T-cell (primary cell): ENCODE measurements at regions not wholly inside any gene's neighbourhood (a gene's known extent, or its start where the extent isn't known, plus 50 kb on each side); places are given as distances from the start of the nearest gene placed in this dataset.

ENCODE experiments used
- ATAC-seq, 4 experiments: fragments of 200-7000 bp in 3 of 4; fragments of 150-1000 bp in 1 of 4; cut with Tn5 transposase; replicated peaks in 1 of 4; 1 replicate in 3 of 4; 2 replicates in 1 of 4; pipeline ENCODE4 v1.10.0; 2021; ENCODE audit warnings: moderate library complexity in 3 of 4, mild to moderate bottlenecking in 2 of 4, moderate number of reproducible peaks in 1 of 4
- CTCF ChIA-PET, 2 donors: fragments of 300-600 bp; sonication (Branson Sonifier 250); formaldehyde crosslinking; loops; one replicate each; lab custom pipeline; 2022; ENCODE audit warnings: antibody characterized with exemption in 2 of 2; lab: Charles Lee
- POLR2A ChIA-PET, 2 donors: fragments of 300-600 bp; sonication (Branson Sonifier 250); formaldehyde crosslinking; loops; one replicate each; lab custom pipeline; 2022; ENCODE audit warnings: antibody characterized with exemption in 2 of 2; lab: Charles Lee
- DNase-seq, 35 experiments: peaks; one replicate each; pipeline versions ENCODE4 v3.0.0 to v3.0.0-alpha.2; 2013 to 2023
- H3K27ac ChIP-seq: one replicate; pipeline ENCODE4 v1.5.1; 2013; ENCODE audit warnings: low read length
- H3K27me3 ChIP-seq, 2 experiments: replicated peaks in 1 of 2; 1 replicate in 1 of 2; 2 replicates in 1 of 2; pipeline versions ENCODE4 v1.6.1 to v1.7.0; 2013; ENCODE audit warnings: low read length in 1 of 2, mixed read lengths in 1 of 2; ENCODE audit not compliant: control insufficient read depth in 2 of 2, insufficient read depth in 2 of 2; ENCODE audit errors: extremely low read depth in 1 of 2
- H3K36me3 ChIP-seq, 2 donors: 1 replicate in 1 of 2; 2 replicates in 1 of 2; pipeline versions ENCODE4 v1.6.1 to v1.7.0; 2013; ENCODE audit warnings: low read length in 1 of 2; ENCODE audit not compliant: control insufficient read depth in 2 of 2, insufficient read depth in 1 of 2; ENCODE audit errors: extremely low read depth in 1 of 2
- H3K4me1 ChIP-seq, 2 experiments: 1 replicate in 1 of 2; 2 replicates in 1 of 2; pipeline versions ENCODE4 v1.6.1 to v1.7.0; 2013; ENCODE audit warnings: low read length in 2 of 2, mixed read lengths in 1 of 2; ENCODE audit not compliant: insufficient read depth in 2 of 2, control insufficient read depth in 1 of 2; ENCODE audit errors: extremely low read depth in 1 of 2
- H3K4me3 ChIP-seq, 2 donors: 1 replicate in 1 of 2; 2 replicates in 1 of 2; pipeline versions ENCODE4 v1.5.1 to v1.7.0; 2013; ENCODE audit warnings: mild to moderate bottlenecking in 2 of 2, low read length in 1 of 2, moderate library complexity in 1 of 2; ENCODE audit not compliant: control insufficient read depth in 1 of 2; ENCODE audit errors: extremely low read depth in 1 of 2
- H3K9me3 ChIP-seq: 2 replicates; pipeline ENCODE4 v1.7.0; 2013
- H3K27ac Mint-ChIP-seq, 2 donors: one replicate each; pipeline ENCODE4 v1.8.0; 2020 to 2021; ENCODE audit warnings: mild to moderate bottlenecking in 2 of 2, mixed read lengths in 2 of 2
- H3K27me3 Mint-ChIP-seq, 2 donors: one replicate each; pipeline ENCODE4 v1.8.0; 2021 to 2022; ENCODE audit warnings: mixed read lengths in 2 of 2
- H3K36me3 Mint-ChIP-seq: one replicate; pipeline ENCODE4 v1.8.0; 2021; ENCODE audit warnings: mixed read lengths
- H3K4me1 Mint-ChIP-seq, 3 donors: one replicate each; pipeline ENCODE4 v1.8.0; 2020 to 2022; ENCODE audit warnings: mixed read lengths in 3 of 3, mild to moderate bottlenecking in 1 of 3
- H3K4me3 Mint-ChIP-seq, 3 donors: one replicate each; pipeline ENCODE4 v1.8.0; 2020 to 2022; ENCODE audit warnings: mild to moderate bottlenecking in 3 of 3, mixed read lengths in 3 of 3, moderate library complexity in 3 of 3
- H3K9me3 Mint-ChIP-seq, 3 donors: one replicate each; pipeline ENCODE4 v1.8.0; 2020 to 2022; ENCODE audit warnings: mixed read lengths in 3 of 3
- WGBS: methylation state at CpG from one replicate; pipeline ENCODE4 v1.1.5; 2013; ENCODE audit warnings: missing lambda C conversion rate; ENCODE audit not compliant: insufficient coverage; 5-methylcytosine and 5-hydroxymethylcytosine counted together

- no peaks in the 10 kb centered on the region for H3K4me1 ChIP-seq
- Mint-ChIP-seq H3K27ac (no peak overlapping the region), H3K27me3 (peaks cover 34 to 43% of the 10 kb centered on the region in 2 donors), H3K36me3 (no peaks in the 10 kb centered on the region), H3K9me3 (no peaks in the 10 kb centered on the region), H3K4me1 (no peaks in the 10 kb centered on the region), H3K4me3 (no peak overlapping the region)
- POLR2A ChIA-PET, result no interaction called here
- H3K4me3 ChIP-seq, result no peak overlapping the region
- no peak overlapping the region for H3K27ac ChIP-seq
- DNase-seq (no peak), ATAC-seq (no peak)
- CTCF ChIA-PET, result no interaction called here
- WGBS, result no CpG with 5 or more reads among the region's 1 CpG
- H3K27me3 ChIP-seq, result peaks cover 0 to 32% of the 10 kb centered on the region in 2 experiments
- H3K36me3 ChIP-seq, result no peaks in the 10 kb centered on the region
- no peaks in the 10 kb centered on the region for H3K9me3 ChIP-seq
Observed at GRCh38 chr19:31072451-31072850, 276.8 kb downstream of the TSHZ3 start.

GRCh38 chr19:31071136-31071855, 277.9 kb downstream of the TSHZ3 start:
- CTCF ChIA-PET, result no interaction called here
- no peaks in the 10 kb centered on the region for H3K36me3 ChIP-seq
- no peak for DNase-seq
- no peak for ATAC-seq
- H3K4me1 ChIP-seq, result no peaks in the 10 kb centered on the region
- H3K27ac Mint-ChIP-seq, result no peak overlapping the region
- H3K4me1 Mint-ChIP-seq, result no peaks in the 10 kb centered on the region
- peaks cover 28 to 38% of the 10 kb centered on the region in 2 donors for H3K27me3 Mint-ChIP-seq
- H3K4me3 Mint-ChIP-seq, result no peak overlapping the region
- H3K9me3 ChIP-seq, result no peaks in the 10 kb centered on the region
- 64% methylated on average over 4 of the region's 11 CpGs for WGBS
- H3K9me3 Mint-ChIP-seq, result no peaks in the 10 kb centered on the region
- no peak overlapping the region for H3K4me3 ChIP-seq
- H3K27ac ChIP-seq, result no peak overlapping the region
- no peaks in the 10 kb centered on the region for H3K36me3 Mint-ChIP-seq
- POLR2A ChIA-PET, result interaction anchor here in 1 of 2 donors (0.7 kb wide), 1 partner anchor 1138 kb away, joined by 3 read pairs; no protein-coding TSS in a partner anchor
- peaks cover 0 to 30% of the 10 kb centered on the region in 2 experiments for H3K27me3 ChIP-seq

- POLR2A ChIA-PET, result interaction anchor here (0.7 kb wide), 2 partner anchors 152 to 1138 kb away, joined by 3 read pairs; no protein-coding TSS in a partner anchor
- no peaks in the 10 kb centered on the region for H3K9me3 Mint-ChIP-seq
- H3K4me3 ChIP-seq, result no peak overlapping the region
- no peak overlapping the region for H3K4me3 Mint-ChIP-seq
- no peaks in the 10 kb centered on the region for H3K36me3 ChIP-seq
- H3K27ac ChIP-seq, result no peak overlapping the region
- DNase-seq, result no peak
- WGBS, result 89% methylated on average over 8 of the region's 15 CpGs
- no peaks in the 10 kb centered on the region for H3K36me3 Mint-ChIP-seq
- no peaks in the 10 kb centered on the region for H3K9me3 ChIP-seq
- ATAC-seq, result no peak
- H3K27ac Mint-ChIP-seq, result no peak overlapping the region
- H3K4me1 ChIP-seq, result no peaks in the 10 kb centered on the region
- no peaks in the 10 kb centered on the region for H3K4me1 Mint-ChIP-seq
- peaks cover 24 to 34% of the 10 kb centered on the region in 2 donors for H3K27me3 Mint-ChIP-seq
- H3K27me3 ChIP-seq, result peaks cover 0 to 27% of the 10 kb centered on the region in 2 experiments
- CTCF ChIA-PET, result no interaction called here
Observed at GRCh38 chr19:31070146-31071065, 278.8 kb downstream of the TSHZ3 start.

GRCh38 chr19:31068268-31068667, 281.0 kb downstream of the TSHZ3 start:
- H3K9me3 Mint-ChIP-seq, result no peaks in the 10 kb centered on the region
- CTCF ChIA-PET, result no interaction called here

GRCh38 chr19:31066385-31066784, 282.9 kb downstream of the TSHZ3 start:
- Mint-ChIP-seq H3K4me3 (no peak overlapping the region), H3K27ac (no peak overlapping the region), H3K36me3 (no peaks in the 10 kb centered on the region), H3K9me3 (no peaks in the 10 kb centered on the region), H3K27me3 (peaks cover 15 to 16% of the 10 kb centered on the region in 2 donors), H3K4me1 (no peaks in the 10 kb centered on the region)
- Histone ChIP-seq H3K27me3 (peaks cover 0 to 20% of the 10 kb centered on the region in 2 experiments), H3K27ac (no peak overlapping the region), H3K4me3 (no peak overlapping the region), H3K9me3 (no peaks in the 10 kb centered on the region), H3K4me1 (no peaks in the 10 kb centered on the region), H3K36me3 (no peaks in the 10 kb centered on the region)
- ChIA-PET POLR2A (no interaction called here), CTCF (no interaction called here)
- DNase-seq, result no peak
- ATAC-seq, result no peak
- WGBS, result 67% methylated on average over 1 of the region's 9 CpGs

More at GRCh38 chr19:31068268-31068667, 281.0 kb downstream of the TSHZ3 start:
- H3K9me3 ChIP-seq, result no peaks in the 10 kb centered on the region
- H3K4me1 Mint-ChIP-seq, result no peaks in the 10 kb centered on the region
- H3K36me3 ChIP-seq, result no peaks in the 10 kb centered on the region
- no peak for DNase-seq
- no peak for ATAC-seq
- no peaks in the 10 kb centered on the region for H3K36me3 Mint-ChIP-seq
- WGBS, result 75% methylated on average over 2 of the region's 6 CpGs
- no peak overlapping the region for H3K27ac ChIP-seq
- no peaks in the 10 kb centered on the region for H3K4me1 ChIP-seq
- no peak overlapping the region for H3K4me3 Mint-ChIP-seq
- peaks cover 0 to 23% of the 10 kb centered on the region in 2 experiments for H3K27me3 ChIP-seq
- H3K4me3 ChIP-seq, result no peak overlapping the region
- POLR2A ChIA-PET, result no interaction called here
- no peak overlapping the region for H3K27ac Mint-ChIP-seq
- peaks cover 13 to 22% of the 10 kb centered on the region in 2 donors for H3K27me3 Mint-ChIP-seq

- no peaks in the 10 kb centered on the region for H3K36me3 ChIP-seq
- Mint-ChIP-seq H3K27me3 (peaks cover 5% of the 10 kb centered on the region in 2 donors), H3K4me3 (no peak overlapping the region), H3K9me3 (peaks cover 10 to 12% (median 11%) of the 10 kb centered on the region in 3 donors), H3K27ac (no peak overlapping the region), H3K4me1 (no peaks in the 10 kb centered on the region), H3K36me3 (no peaks in the 10 kb centered on the region)
- DNase-seq (no peak), ATAC-seq (no peak)
- 57% methylated on average over 1 of the region's 9 CpGs for WGBS
- no peak overlapping the region for H3K27ac ChIP-seq
- POLR2A ChIA-PET, result no interaction called here
- no peaks in the 10 kb centered on the region for H3K4me1 ChIP-seq
- H3K4me3 ChIP-seq, result no peak overlapping the region
- peaks cover 0 to 18% of the 10 kb centered on the region in 2 experiments for H3K27me3 ChIP-seq
- H3K9me3 ChIP-seq, result no peaks in the 10 kb centered on the region
- CTCF ChIA-PET, result no interaction called here
Observed at GRCh38 chr19:31064491-31064890, 284.7 kb downstream of the TSHZ3 start.
